Caco-2 (cell line): ENCODE measurements at regions not wholly inside any gene's neighbourhood (a gene's known extent, or its start where the extent isn't known, plus 50 kb on each side); places are given as distances from the start of the nearest gene placed in this dataset.

Experiments used
- BruUV-seq: library from RNA; stranded (reverse); fragments of 400-500 nt; replicated peaks from 2 replicates; lab custom pipeline; 2021; lab: Mats Ljungman, UMichigan
- CTCF ChIA-PET: fragments of 300-600 bp; sonication (Branson Sonifier 250); formaldehyde crosslinking; loops from one replicate; lab custom pipeline; 2022; ENCODE audit warnings: antibody characterized with exemption; lab: Charles Lee
- POLR2A ChIA-PET: fragments of 300-600 bp; sonication (Branson Sonifier 250); formaldehyde crosslinking; loops from one replicate; lab custom pipeline; 2022; ENCODE audit warnings: antibody characterized with exemption; lab: Charles Lee
- DNase-seq, 2 experiments: peaks; one replicate each; pipeline versions ENCODE4 v3.0.0 to v3.0.0-alpha.2; 2020 to 2022
- H3K27me3 ChIP-seq: replicated peaks from 2 replicates; pipeline ENCODE4 v1.6.0; 2011; ENCODE audit warnings: low read length; ENCODE audit not compliant: control insufficient read depth, insufficient read depth
- H3K36me3 ChIP-seq: 2 replicates; pipeline ENCODE4 v1.5.1; 2011; ENCODE audit warnings: low read length; ENCODE audit not compliant: control insufficient read depth, insufficient read depth
- H3K4me1 ChIP-seq: fragments of 250-450 bp; sonication (Bioruptor Pico); 2 replicates; pipeline ENCODE4 v1.5.1; 2020; ENCODE audit warnings: mild to moderate bottlenecking
- H3K4me3 ChIP-seq: 2 replicates; pipeline ENCODE4 v1.5.1; 2011; ENCODE audit warnings: low read depth, mild to moderate bottlenecking, control low read depth, low read length
- H3K9me3 ChIP-seq: fragments of 250-450 bp; sonication (Bioruptor Pico); 2 replicates; pipeline ENCODE4 v1.5.1; 2020; ENCODE audit warnings: mild to moderate bottlenecking, moderate library complexity
- H3K27ac Mint-ChIP-seq: one replicate; pipeline ENCODE4 v1.8.0; 2022; ENCODE audit warnings: mixed read lengths; ENCODE audit not compliant: unreplicated experiment
- H3K27me3 Mint-ChIP-seq: one replicate; pipeline ENCODE4 v1.8.0; 2022; ENCODE audit warnings: mixed read lengths; ENCODE audit not compliant: insufficient read depth, unreplicated experiment
- H3K36me3 Mint-ChIP-seq: one replicate; pipeline ENCODE4 v1.8.0; 2022; ENCODE audit warnings: mild to moderate bottlenecking, mixed read lengths; ENCODE audit not compliant: insufficient read depth, unreplicated experiment
- H3K4me1 Mint-ChIP-seq: one replicate; pipeline ENCODE4 v1.8.0; 2022; ENCODE audit warnings: low read depth, mixed read lengths; ENCODE audit not compliant: unreplicated experiment
- H3K4me3 Mint-ChIP-seq: one replicate; pipeline ENCODE4 v1.8.0; 2022; ENCODE audit warnings: mild to moderate bottlenecking, moderate library complexity, mixed read lengths; ENCODE audit not compliant: unreplicated experiment
- H3K9me3 Mint-ChIP-seq: one replicate; pipeline ENCODE4 v1.8.0; 2022; ENCODE audit warnings: mixed read lengths; ENCODE audit not compliant: unreplicated experiment
- intact Hi-C: fragments of 100-400 bp; cut with micrococcal nuclease; formaldehyde crosslinking; loops from one replicate; pipeline ENCODE4 v1.10.0; 2022; ENCODE audit not compliant: unreplicated experiment
- TF ChIP-seq, protein P1 (sequence below), 2 experiments: fragments of 200-600 bp in 1 of 2; IDR thresholded peaks; 1 replicate in 1 of 2; 2 replicates in 1 of 2; pipeline versions ENCODE4 v1.5.1 to v1.8.0; 2011 to 2022; ENCODE audit warnings: antibody characterized with exemption in 1 of 2, control low read depth in 1 of 2, inconsistent platforms in 1 of 2, low read depth in 1 of 2, low read length in 1 of 2, mild to moderate bottlenecking in 1 of 2, moderate library complexity in 1 of 2; ENCODE audit not compliant: insufficient read depth in 1 of 2, severe bottlenecking in 1 of 2, unreplicated experiment in 1 of 2

DNA sequence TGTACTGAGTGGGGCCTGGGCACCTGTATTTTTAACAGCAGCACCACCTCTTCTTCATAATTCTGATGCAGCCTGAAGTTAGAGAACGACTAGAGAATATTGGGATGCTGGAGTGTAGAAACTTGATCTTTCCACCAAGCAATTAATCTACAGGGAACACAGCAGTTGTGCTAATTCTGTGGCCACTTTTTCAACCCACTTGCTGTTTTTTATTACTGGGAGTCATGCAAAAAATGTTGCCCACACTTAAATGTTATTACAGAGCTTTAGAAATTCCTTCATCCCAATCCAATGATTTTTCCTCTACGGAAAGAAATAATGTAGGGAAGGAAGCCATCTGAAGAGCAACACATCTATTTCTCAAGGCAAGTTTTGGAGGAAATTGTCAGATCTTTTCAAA is 190.9 kb upstream of the TUT7 start:
- Histone ChIP-seq H3K27me3 (no peaks in the 10 kb centered on the region), H3K4me1 (no peaks in the 10 kb centered on the region), H3K36me3 (no peaks in the 10 kb centered on the region), H3K9me3 (no peaks in the 10 kb centered on the region), H3K4me3 (no peak overlapping the region)
- no peaks in the 10 kb centered on the region for H3K36me3 Mint-ChIP-seq
- BruUV-seq = no TSS peak
- peaks cover 3% of the 10 kb centered on the region for H3K27me3 Mint-ChIP-seq
- no peaks in the 10 kb centered on the region for H3K4me1 Mint-ChIP-seq
- CTCF ChIA-PET = no interaction called here
- no peaks in the 10 kb centered on the region for H3K9me3 Mint-ChIP-seq
- intact Hi-C loops = no loop called here
- H3K27ac Mint-ChIP-seq = no peak overlapping the region
- POLR2A ChIA-PET = no interaction called here
- TF ChIP-seq, protein P1, sequence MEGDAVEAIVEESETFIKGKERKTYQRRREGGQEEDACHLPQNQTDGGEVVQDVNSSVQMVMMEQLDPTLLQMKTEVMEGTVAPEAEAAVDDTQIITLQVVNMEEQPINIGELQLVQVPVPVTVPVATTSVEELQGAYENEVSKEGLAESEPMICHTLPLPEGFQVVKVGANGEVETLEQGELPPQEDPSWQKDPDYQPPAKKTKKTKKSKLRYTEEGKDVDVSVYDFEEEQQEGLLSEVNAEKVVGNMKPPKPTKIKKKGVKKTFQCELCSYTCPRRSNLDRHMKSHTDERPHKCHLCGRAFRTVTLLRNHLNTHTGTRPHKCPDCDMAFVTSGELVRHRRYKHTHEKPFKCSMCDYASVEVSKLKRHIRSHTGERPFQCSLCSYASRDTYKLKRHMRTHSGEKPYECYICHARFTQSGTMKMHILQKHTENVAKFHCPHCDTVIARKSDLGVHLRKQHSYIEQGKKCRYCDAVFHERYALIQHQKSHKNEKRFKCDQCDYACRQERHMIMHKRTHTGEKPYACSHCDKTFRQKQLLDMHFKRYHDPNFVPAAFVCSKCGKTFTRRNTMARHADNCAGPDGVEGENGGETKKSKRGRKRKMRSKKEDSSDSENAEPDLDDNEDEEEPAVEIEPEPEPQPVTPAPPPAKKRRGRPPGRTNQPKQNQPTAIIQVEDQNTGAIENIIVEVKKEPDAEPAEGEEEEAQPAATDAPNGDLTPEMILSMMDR (IDR thresholded peaks at IDR 0.05; ENCODE audit: insufficient read depth in 1 of 2, low read depth in 1 of 2, low read length in 1 of 2, severe bottlenecking in 1 of 2, unreplicated experiment in 1 of 2) = no peak
- no peak for DNase-seq
- H3K4me3 Mint-ChIP-seq = no peak overlapping the region

- no peaks in the 10 kb centered on the region for H3K9me3 ChIP-seq
Measured at GRCh38 chr9:86541014-86541570, 186.9 kb upstream of the TUT7 start.

DNA sequence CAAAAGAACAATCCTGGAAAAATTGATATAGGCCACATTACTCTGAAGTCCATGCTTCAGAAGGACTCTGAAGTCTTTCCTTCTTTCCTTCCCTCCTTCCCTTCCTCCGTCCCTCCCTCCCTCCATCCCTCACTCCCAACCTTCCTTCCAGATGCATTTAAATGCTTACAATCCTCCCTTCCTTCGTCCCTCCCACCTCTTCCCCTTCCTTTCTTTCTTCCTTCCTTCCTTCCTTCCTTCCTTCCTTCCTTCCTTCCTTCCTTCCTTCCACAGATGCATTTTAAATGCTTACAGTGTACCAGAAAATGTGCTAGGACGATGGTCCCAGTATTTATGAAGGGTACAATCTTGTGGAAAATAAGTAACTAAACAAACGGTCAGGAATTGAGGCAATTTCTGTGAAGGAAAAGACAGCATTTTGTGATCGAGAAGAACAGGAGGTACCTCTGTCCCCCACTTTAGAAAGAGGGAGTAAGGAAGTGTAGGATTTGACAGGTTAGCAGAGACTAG is 181.3 kb upstream of the TUT7 start:
- intact Hi-C loops = no loop called here
- no peaks in the 10 kb centered on the region for H3K4me1 ChIP-seq
- H3K4me3 ChIP-seq = no peak overlapping the region
- Mint-ChIP-seq H3K4me1 (no peaks in the 10 kb centered on the region), H3K4me3 (no peak overlapping the region), H3K27me3 (peaks cover 2% of the 10 kb centered on the region), H3K27ac (no peak overlapping the region), H3K9me3 (no peaks in the 10 kb centered on the region), H3K36me3 (no peaks in the 10 kb centered on the region)
- CTCF ChIA-PET = no interaction called here
- DNase-seq = no peak
- H3K36me3 ChIP-seq = no peaks in the 10 kb centered on the region
- H3K9me3 ChIP-seq = no peaks in the 10 kb centered on the region
- no TSS peak for BruUV-seq
- TF ChIP-seq, protein P1 (IDR thresholded peaks at IDR 0.05; ENCODE audit: insufficient read depth in 1 of 2, low read depth in 1 of 2, low read length in 1 of 2, severe bottlenecking in 1 of 2, unreplicated experiment in 1 of 2) = no peak
- POLR2A ChIA-PET = no interaction called here
- H3K27me3 ChIP-seq = no peaks in the 10 kb centered on the region

More at GRCh38 chr9:86541014-86541570, 186.9 kb upstream of the TUT7 start:
- POLR2A ChIA-PET = no interaction called here
- intact Hi-C loops = no loop called here
- no peaks in the 10 kb centered on the region for H3K4me1 ChIP-seq
- H3K4me3 ChIP-seq = no peak overlapping the region
- H3K4me3 Mint-ChIP-seq = no peak overlapping the region
- no peaks in the 10 kb centered on the region for H3K36me3 ChIP-seq
- CTCF ChIA-PET = no interaction called here
- H3K27me3 ChIP-seq = no peaks in the 10 kb centered on the region
- H3K36me3 Mint-ChIP-seq = no peaks in the 10 kb centered on the region
- no peak for DNase-seq
- H3K9me3 Mint-ChIP-seq = no peaks in the 10 kb centered on the region
- H3K4me1 Mint-ChIP-seq = no peaks in the 10 kb centered on the region
- no peak overlapping the region for H3K27ac Mint-ChIP-seq
- TF ChIP-seq, protein P1 (IDR thresholded peaks at IDR 0.05; ENCODE audit: insufficient read depth in 1 of 2, low read depth in 1 of 2, low read length in 1 of 2, severe bottlenecking in 1 of 2, unreplicated experiment in 1 of 2) = no peak
- BruUV-seq = no TSS peak
- H3K27me3 Mint-ChIP-seq = peaks cover 3% of the 10 kb centered on the region
